OCI-LY7 (cell line): ENCODE measurements at regions not wholly inside any gene's neighbourhood (a gene's known extent, or its start where the extent isn't known, plus 50 kb on each side); places are given as distances from the start of the nearest gene placed in this dataset.

Source experiments
- CTCF ChIP-seq: fragments of 200-600 bp; sonication (generic); conservative IDR thresholded peaks from 2 replicates; pipeline ENCODE4 v1.5.1; 2014; ENCODE audit warnings: mild to moderate bottlenecking, antibody characterized with exemption, low read length, moderate library complexity, mixed read lengths
- EZH2phosphoT487 ChIP-seq: fragments of 200-600 bp; sonication (generic); IDR thresholded peaks from 2 replicates; pipeline ENCODE4 v1.6.1; 2018; ENCODE audit warnings: low read depth, borderline replicate concordance, mild to moderate bottlenecking, mixed run types, antibody characterized with exemption, low read length, moderate library complexity, mixed read lengths

- TF ChIP-seq CTCF (no peak), EZH2phosphoT487 (no peak)
These were observed 113.6 kb upstream of the CACNA2D3 start for GRCh38 chr3:54008744-54009143.
